ENCODE measurements at regions not wholly inside any gene's neighbourhood (a gene's known extent, or its start where the extent isn't known, plus 50 kb on each side); places are given as distances from the start of the nearest gene placed in this dataset.

- no peak for DNase-seq (ENCODE audit: low read depth)
Observed at GRCh38 chr13:62659365-62659764, 1243.7 kb upstream of the PCDH20 start.

GRCh38 chr13:62653371-62653770 lies 1237.7 kb upstream of the PCDH20 start:
- DNase-seq (ENCODE audit: low read depth) = no peak

GRCh38 chr13:62643799-62644524 lies 1228.3 kb upstream of the PCDH20 start:
- DNase-seq (ENCODE audit: low read depth) = no peak

- DNase-seq (ENCODE audit: low read depth) = peak; percentile 75
Observed at GRCh38 chr13:62643007-62643483, 1227.4 kb upstream of the PCDH20 start.

- peak; percentile 7 for DNase-seq (ENCODE audit: low read depth)
Observed at GRCh38 chr13:62635161-62635560, 1219.5 kb upstream of the PCDH20 start.

- DNase-seq (ENCODE audit: low read depth) = no peak
Observed at GRCh38 chr13:62633448-62633847, 1217.8 kb upstream of the PCDH20 start.

- peak; percentile 44 for DNase-seq (ENCODE audit: low read depth)
Observed at GRCh38 chr13:62631619-62632018, 1216.0 kb upstream of the PCDH20 start.

GRCh38 chr13:62631124-62631523 lies 1215.5 kb upstream of the PCDH20 start:
- no peak for DNase-seq (ENCODE audit: low read depth)

- DNase-seq (ENCODE audit: low read depth) = peak; percentile 69
Observed at GRCh38 chr13:62629618-62630017, 1214.0 kb upstream of the PCDH20 start.

- no peak for DNase-seq (ENCODE audit: low read depth)
Observed at GRCh38 chr13:62627226-62627625, 1211.6 kb upstream of the PCDH20 start.

- DNase-seq (ENCODE audit: low read depth) = no peak
Observed at GRCh38 chr13:62626771-62627170, 1211.1 kb upstream of the PCDH20 start.

- no peak for DNase-seq (ENCODE audit: low read depth)
Observed at GRCh38 chr13:62625214-62625881, 1209.7 kb upstream of the PCDH20 start.

- no peak for DNase-seq (ENCODE audit: low read depth)
Observed at GRCh38 chr13:62613819-62614218, 1198.2 kb upstream of the PCDH20 start.

- DNase-seq (ENCODE audit: low read depth) = no peak
Observed at GRCh38 chr13:62611343-62611742, 1195.7 kb upstream of the PCDH20 start.

- no peak for DNase-seq (ENCODE audit: low read depth)
Observed at GRCh38 chr13:62598708-62599107, 1183.1 kb upstream of the PCDH20 start.

- peak; percentile 0 for DNase-seq (ENCODE audit: low read depth)
Observed at GRCh38 chr13:62595976-62596375, 1180.3 kb upstream of the PCDH20 start.

GRCh38 chr13:62593804-62594203 lies 1178.2 kb upstream of the PCDH20 start:
- DNase-seq (ENCODE audit: low read depth) = no peak

GRCh38 chr13:62583466-62583865 lies 1167.8 kb upstream of the PCDH20 start:
- peak; percentile 1 for DNase-seq (ENCODE audit: low read depth)

- DNase-seq (ENCODE audit: low read depth) = no peak
Observed at GRCh38 chr13:62578402-62578801, 1162.8 kb upstream of the PCDH20 start.

- no peak for DNase-seq (ENCODE audit: low read depth)
Observed at GRCh38 chr13:62564770-62565169, 1149.1 kb upstream of the PCDH20 start.

- DNase-seq (ENCODE audit: low read depth) = no peak
Observed at GRCh38 chr13:62563251-62563650, 1147.6 kb upstream of the PCDH20 start.

GRCh38 chr13:62556978-62557377 lies 1141.3 kb upstream of the PCDH20 start:
- DNase-seq (ENCODE audit: low read depth) = no peak

GRCh38 chr13:62551588-62551987 lies 1135.9 kb upstream of the PCDH20 start:
- DNase-seq (ENCODE audit: low read depth) = peak; percentile 1

GRCh38 chr13:62544928-62545327 lies 1129.3 kb upstream of the PCDH20 start:
- DNase-seq (ENCODE audit: low read depth) = no peak
